22Rv1 (cell line): ENCODE measurements at regions not wholly inside any gene's neighbourhood (a gene's known extent, or its start where the extent isn't known, plus 50 kb on each side); places are given as distances from the start of the nearest gene placed in this dataset.

Source experiments
- ZFX ChIP-seq: fragments of 450-650 bp; IDR thresholded peaks from 2 replicates; pipeline ENCODE4 v1.6.1; 2017; ENCODE audit warnings: antibody characterized with exemption, borderline replicate concordance
- TF ChIP-seq, protein P1 (sequence below): fragments of 450-650 bp; IDR thresholded peaks from 2 replicates; pipeline ENCODE4 v1.5.1; 2017; ENCODE audit warnings: mild to moderate bottlenecking

DNA sequence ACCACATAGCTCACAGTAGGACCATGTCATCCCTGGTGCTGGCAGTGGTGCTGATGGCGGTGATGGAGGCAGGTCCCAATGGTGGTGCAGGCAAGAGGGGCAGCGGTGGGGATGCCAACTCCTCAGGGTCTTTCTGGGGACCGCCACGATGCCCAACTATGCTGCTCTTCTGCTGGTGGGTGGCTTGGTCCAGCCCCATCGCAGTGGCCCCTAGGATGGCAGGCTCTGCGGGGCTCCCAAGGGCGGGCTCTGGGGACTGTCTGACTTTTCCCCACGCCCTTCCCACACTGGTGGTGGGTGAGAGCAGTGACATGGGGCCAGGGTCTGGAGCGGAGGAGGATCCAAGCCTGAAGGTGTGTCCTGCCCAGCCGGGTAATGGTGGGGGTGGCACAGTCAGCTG is 288.9 kb upstream of the RIOK2 start:
- TF ChIP-seq, protein P1, sequence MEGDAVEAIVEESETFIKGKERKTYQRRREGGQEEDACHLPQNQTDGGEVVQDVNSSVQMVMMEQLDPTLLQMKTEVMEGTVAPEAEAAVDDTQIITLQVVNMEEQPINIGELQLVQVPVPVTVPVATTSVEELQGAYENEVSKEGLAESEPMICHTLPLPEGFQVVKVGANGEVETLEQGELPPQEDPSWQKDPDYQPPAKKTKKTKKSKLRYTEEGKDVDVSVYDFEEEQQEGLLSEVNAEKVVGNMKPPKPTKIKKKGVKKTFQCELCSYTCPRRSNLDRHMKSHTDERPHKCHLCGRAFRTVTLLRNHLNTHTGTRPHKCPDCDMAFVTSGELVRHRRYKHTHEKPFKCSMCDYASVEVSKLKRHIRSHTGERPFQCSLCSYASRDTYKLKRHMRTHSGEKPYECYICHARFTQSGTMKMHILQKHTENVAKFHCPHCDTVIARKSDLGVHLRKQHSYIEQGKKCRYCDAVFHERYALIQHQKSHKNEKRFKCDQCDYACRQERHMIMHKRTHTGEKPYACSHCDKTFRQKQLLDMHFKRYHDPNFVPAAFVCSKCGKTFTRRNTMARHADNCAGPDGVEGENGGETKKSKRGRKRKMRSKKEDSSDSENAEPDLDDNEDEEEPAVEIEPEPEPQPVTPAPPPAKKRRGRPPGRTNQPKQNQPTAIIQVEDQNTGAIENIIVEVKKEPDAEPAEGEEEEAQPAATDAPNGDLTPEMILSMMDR: no peak
- TF ChIP-seq ZFX: no peak
